GM21786 (cell line): ENCODE measurements at regions not wholly inside any gene's neighbourhood (a gene's known extent, or its start where the extent isn't known, plus 50 kb on each side); places are given as distances from the start of the nearest gene placed in this dataset.

Experiments used
- ATAC-seq: cut with Tn5 transposase; IDR thresholded peaks from one replicate; pipeline ENCODE4 v1.9.1; 2021; ENCODE audit not compliant: unreplicated experiment

GRCh38 chr2:118223511-118223991 is 135.3 kb downstream of the INSIG2 start:
- peak; percentile 1 for ATAC-seq

- ATAC-seq: no peak
Measured at GRCh38 chr2:118222672-118223421, 134.6 kb downstream of the INSIG2 start.

DNA sequence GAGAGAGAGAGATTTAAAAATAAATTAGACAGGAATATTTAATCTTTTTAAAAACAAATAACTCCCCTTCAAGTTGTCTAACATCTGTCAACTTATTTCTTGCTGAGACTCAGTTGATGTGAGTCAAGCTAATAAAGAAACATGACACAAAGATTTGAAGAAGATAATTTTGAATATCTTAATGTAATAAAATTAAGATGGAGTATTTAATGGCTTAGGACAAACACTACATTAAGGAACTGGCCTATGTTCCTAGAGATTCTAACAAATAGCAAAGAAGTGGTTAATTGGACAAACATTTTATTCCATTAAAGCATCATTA is 134.0 kb downstream of the INSIG2 start:
- ATAC-seq: no peak

GRCh38 chr2:118221536-118222272 is 133.4 kb downstream of the INSIG2 start:
- peak; percentile 55 for ATAC-seq

DNA sequence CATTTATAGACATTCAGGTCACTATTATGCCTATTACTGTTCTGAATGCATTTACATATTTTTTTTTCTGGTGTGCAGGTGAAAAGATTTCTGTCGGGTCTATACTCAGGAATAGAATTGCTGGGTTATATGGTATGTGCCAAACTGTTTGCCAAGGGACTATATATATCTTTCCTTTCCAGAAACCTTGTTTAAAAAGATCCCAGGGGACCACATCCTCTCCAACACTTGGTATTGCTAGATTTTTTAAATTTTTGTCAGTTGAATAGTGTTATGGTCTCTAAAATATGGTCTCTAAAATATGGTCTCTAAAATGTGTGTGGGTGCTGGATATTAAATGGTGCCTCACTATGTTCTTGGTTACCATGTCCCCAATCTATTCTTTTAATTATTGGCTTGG is 131.3 kb downstream of the INSIG2 start:
- ATAC-seq: no peak

DNA sequence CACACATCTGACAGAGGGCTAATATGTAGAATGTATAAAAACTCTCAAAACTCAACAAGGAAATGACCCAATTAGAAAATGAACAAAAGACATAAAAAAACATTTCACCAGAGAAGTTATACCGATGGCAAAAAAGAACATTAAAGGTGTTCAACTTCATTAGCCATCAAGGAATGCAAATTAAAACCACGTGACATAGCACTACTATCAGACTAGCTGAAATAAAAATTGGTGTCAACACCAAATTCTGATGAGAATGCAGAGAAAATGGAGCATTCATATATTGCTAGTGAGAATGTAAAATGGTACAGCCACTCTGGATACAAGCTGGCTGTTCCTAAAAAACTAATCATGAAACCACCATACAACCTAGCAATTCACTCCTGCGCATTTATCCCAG is 128.0 kb downstream of the INSIG2 start:
- ATAC-seq: no peak

GRCh38 chr2:118209727-118210126 is 121.5 kb downstream of the INSIG2 start:
- ATAC-seq: no peak

GRCh38 chr2:118207889-118208288 is 119.6 kb downstream of the INSIG2 start:
- no peak for ATAC-seq

DNA sequence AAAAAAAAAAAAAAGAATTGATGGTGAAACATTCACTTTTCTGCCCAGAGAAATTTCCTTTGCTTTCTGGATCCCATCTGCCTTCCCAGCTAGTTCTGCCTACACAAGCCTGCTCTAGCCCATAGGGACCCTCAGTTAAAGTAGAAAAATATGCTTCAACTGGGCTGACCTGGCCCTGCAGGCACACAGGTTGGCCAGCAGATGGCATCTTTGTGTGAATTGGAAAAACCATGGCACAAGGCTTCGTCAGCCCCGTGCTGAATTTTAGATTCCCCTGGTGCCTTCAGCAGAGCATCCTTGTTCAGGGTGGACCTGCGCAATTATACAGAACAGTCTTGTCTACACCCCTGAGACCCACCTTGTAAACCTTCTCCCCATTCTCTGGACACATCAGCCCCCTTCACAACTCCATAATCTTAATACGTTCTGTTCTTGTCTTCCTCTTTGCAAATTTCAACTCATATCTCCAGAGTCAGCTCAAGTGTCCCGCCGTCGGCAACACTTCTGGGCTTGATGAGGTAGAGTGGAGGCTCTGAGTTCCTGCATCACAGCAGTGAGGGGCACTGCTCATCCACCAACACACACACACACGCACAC is 114.5 kb downstream of the INSIG2 start:
- peak; percentile 92 for ATAC-seq

GRCh38 chr2:118198268-118198667 is 110.0 kb downstream of the INSIG2 start:
- no peak for ATAC-seq

- peak; percentile 67 for ATAC-seq
Measured at GRCh38 chr2:118197011-118197675, 108.9 kb downstream of the INSIG2 start.

GRCh38 chr2:118190474-118190873 is 102.2 kb downstream of the INSIG2 start:
- no peak for ATAC-seq

DNA sequence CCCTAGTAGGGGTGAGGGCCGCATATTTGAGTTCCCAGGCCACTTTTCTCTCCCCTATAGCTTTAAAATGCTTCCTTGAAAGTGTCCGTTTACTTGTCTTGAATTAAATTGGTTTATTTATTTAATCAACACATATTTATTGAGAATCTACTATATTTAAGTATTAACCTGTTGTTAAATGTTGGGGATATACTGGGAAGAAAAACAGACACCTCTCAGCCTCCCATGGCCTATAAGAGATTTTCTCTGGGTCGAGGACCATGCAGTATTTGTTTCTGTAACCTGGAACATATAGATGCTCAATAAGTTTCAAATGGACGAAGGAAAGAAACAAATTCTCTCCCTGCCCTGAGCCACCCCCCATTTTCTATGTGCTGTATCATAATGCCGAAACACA is 98.6 kb downstream of the INSIG2 start:
- no peak for ATAC-seq

- ATAC-seq: peak; percentile 89
Measured at GRCh38 chr2:118186110-118186857, 98.0 kb downstream of the INSIG2 start.

- peak; percentile 78 for ATAC-seq
Measured at GRCh38 chr2:118185210-118186109, 97.2 kb downstream of the INSIG2 start.

- no peak for ATAC-seq
Measured at GRCh38 chr2:118183381-118183780, 95.1 kb downstream of the INSIG2 start.

GRCh38 chr2:118179445-118179844 is 91.2 kb downstream of the INSIG2 start:
- ATAC-seq: no peak

GRCh38 chr2:118177884-118178283 is 89.6 kb downstream of the INSIG2 start:
- ATAC-seq: no peak

- ATAC-seq: no peak
Measured at GRCh38 chr2:118177318-118177717, 89.0 kb downstream of the INSIG2 start.

DNA sequence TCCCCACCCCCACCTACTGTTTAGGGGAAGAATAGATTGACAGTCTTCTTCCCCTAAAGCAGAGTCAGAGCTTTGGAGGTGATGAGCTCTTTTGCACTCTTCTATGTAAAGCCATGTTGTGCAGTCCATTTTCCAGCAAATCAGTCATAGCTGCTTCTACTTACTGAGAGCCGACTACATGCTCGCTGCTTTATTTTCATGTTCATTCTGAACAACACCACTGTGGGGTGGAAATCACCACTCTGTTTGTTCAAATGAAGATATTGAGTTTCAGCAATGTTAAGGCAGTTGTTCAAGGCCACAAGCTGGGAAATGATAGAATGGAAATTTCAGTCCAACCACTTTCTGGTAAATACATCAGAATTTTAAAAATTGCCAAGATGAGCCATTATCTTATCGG is 88.3 kb downstream of the INSIG2 start:
- ATAC-seq: no peak
